Astrocyte (in vitro differentiated cells and primary cell): ENCODE measurements at regions not wholly inside any gene's neighbourhood (a gene's known extent, or its start where the extent isn't known, plus 50 kb on each side); places are given as distances from the start of the nearest gene placed in this dataset.

Source experiments
- EZH2 ChIP-seq: IDR thresholded peaks from 2 replicates; pipeline ENCODE4 v1.6.1; 2012; ENCODE audit warnings: mild to moderate bottlenecking, low read length, inconsistent platforms; ENCODE audit not compliant: insufficient read depth
- TF ChIP-seq, protein P1 (sequence below): IDR thresholded peaks from 2 replicates; pipeline ENCODE4 v1.5.1; 2011; ENCODE audit warnings: low read depth, mild to moderate bottlenecking, inconsistent platforms, low read length, moderate library complexity; ENCODE audit not compliant: insufficient read depth

DNA sequence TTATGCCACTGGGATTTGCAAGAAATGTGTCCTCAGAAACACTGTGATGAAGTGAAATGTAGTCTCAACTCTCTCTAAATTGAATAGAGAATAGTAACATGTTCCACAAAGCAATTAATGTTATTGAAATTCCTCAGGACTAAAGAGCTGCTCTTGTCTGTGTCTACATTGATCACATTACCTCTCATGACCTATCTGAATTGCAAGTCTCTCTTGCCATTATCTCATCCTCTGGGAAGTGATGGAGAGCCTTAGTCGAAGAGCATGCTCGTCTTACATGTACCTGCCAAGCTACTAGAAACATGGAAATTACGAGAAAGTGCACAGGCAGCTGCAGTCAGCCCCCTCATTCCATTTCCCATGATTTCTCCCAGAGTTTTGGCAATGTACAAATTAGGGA, 561.1 kb upstream of the ZNF804A start:
- TF ChIP-seq, protein P1, sequence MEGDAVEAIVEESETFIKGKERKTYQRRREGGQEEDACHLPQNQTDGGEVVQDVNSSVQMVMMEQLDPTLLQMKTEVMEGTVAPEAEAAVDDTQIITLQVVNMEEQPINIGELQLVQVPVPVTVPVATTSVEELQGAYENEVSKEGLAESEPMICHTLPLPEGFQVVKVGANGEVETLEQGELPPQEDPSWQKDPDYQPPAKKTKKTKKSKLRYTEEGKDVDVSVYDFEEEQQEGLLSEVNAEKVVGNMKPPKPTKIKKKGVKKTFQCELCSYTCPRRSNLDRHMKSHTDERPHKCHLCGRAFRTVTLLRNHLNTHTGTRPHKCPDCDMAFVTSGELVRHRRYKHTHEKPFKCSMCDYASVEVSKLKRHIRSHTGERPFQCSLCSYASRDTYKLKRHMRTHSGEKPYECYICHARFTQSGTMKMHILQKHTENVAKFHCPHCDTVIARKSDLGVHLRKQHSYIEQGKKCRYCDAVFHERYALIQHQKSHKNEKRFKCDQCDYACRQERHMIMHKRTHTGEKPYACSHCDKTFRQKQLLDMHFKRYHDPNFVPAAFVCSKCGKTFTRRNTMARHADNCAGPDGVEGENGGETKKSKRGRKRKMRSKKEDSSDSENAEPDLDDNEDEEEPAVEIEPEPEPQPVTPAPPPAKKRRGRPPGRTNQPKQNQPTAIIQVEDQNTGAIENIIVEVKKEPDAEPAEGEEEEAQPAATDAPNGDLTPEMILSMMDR, result no peak
- TF ChIP-seq EZH2, result no peak
